KMS-11 (cell line): ENCODE measurements at regions not wholly inside any gene's neighbourhood (a gene's known extent, or its start where the extent isn't known, plus 50 kb on each side); places are given as distances from the start of the nearest gene placed in this dataset.

Source experiments
- H2AFZ ChIP-seq: fragments of 200-600 bp; sonication (generic); 2 replicates; pipeline ENCODE4 v1.6.1; 2016; ENCODE audit warnings: antibody characterized with exemption, mixed run types, low read depth
- H3K27ac ChIP-seq: fragments of 200-600 bp; sonication (generic); 2 replicates; pipeline ENCODE4 v1.6.1; 2016; ENCODE audit warnings: mild to moderate bottlenecking, mixed run types
- H3K27me3 ChIP-seq: fragments of 200-600 bp; sonication (generic); 2 replicates; pipeline ENCODE4 v1.6.1; 2017; ENCODE audit warnings: mild to moderate bottlenecking, low read depth, mixed run types, moderate library complexity; ENCODE audit not compliant: insufficient read depth
- H3K36me3 ChIP-seq: fragments of 200-600 bp; sonication (generic); 2 replicates; pipeline ENCODE4 v1.6.1; 2017; ENCODE audit warnings: mild to moderate bottlenecking, mixed run types; ENCODE audit not compliant: insufficient read depth
- H3K4me1 ChIP-seq: fragments of 200-600 bp; sonication (generic); 2 replicates; pipeline ENCODE4 v1.6.1; 2016; ENCODE audit warnings: mild to moderate bottlenecking, low read depth, mixed run types; ENCODE audit not compliant: poor library complexity, severe bottlenecking
- H3K4me2 ChIP-seq: fragments of 200-600 bp; sonication (generic); 2 replicates; pipeline ENCODE4 v1.7.0; 2016; ENCODE audit warnings: mild to moderate bottlenecking, mixed run types
- H3K4me3 ChIP-seq: fragments of 200-600 bp; sonication (generic); IDR thresholded peaks from 2 replicates; pipeline ENCODE4 v1.6.1; 2017; ENCODE audit warnings: low read depth, low read length, mixed read lengths; ENCODE audit not compliant: insufficient read depth
- H3K79me2 ChIP-seq: fragments of 200-600 bp; sonication (generic); 2 replicates; pipeline ENCODE4 v1.6.1; 2016; ENCODE audit warnings: low read depth, mixed run types; ENCODE audit not compliant: insufficient read depth
- H3K9ac ChIP-seq: fragments of 200-600 bp; sonication (generic); 2 replicates; pipeline ENCODE4 v1.6.1; 2016; ENCODE audit warnings: mild to moderate bottlenecking, mixed run types
- H4K20me1 ChIP-seq: fragments of 200-600 bp; sonication (generic); 2 replicates; pipeline ENCODE4 v1.6.1; 2016; ENCODE audit warnings: mild to moderate bottlenecking, mixed run types; ENCODE audit not compliant: insufficient read depth
- TF ChIP-seq, protein P1 (sequence below): fragments of 200-600 bp; sonication (generic); conservative IDR thresholded peaks from 2 replicates; pipeline ENCODE4 v1.6.1; 2017; ENCODE audit warnings: low read depth, mild to moderate bottlenecking, antibody characterized with exemption, low read length, moderate library complexity, mixed read lengths

DNA sequence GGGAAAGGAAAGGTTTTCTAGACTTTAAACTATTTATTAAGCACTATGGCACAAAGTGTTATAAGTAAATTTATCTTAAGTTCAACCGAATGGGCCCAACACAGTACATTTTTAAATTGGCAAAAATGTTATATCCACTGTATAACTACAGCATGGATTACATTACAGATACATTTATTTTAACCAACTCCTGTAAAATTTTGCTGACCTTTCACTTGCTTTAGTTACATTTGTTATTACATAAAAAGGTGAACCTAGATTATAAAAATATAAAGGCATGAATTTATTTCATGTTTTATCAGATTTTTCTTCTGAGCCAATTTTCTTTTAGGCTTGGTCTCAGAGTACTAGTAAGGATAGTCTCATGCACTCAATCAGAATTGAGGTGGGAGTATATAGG, 221.9 kb upstream of the GBE1 start:
- Histone ChIP-seq H3K27me3 (no peaks in the 10 kb centered on the region), H3K79me2 (no peaks in the 10 kb centered on the region), H3K4me2 (no peak overlapping the region), H2AFZ (no peak overlapping the region), H3K9ac (no peak overlapping the region), H3K36me3 (no peaks in the 10 kb centered on the region), H3K4me3 (no peak overlapping the region), H4K20me1 (no peaks in the 10 kb centered on the region), H3K4me1 (no peaks in the 10 kb centered on the region), H3K27ac (no peak overlapping the region)
- TF ChIP-seq, protein P1, sequence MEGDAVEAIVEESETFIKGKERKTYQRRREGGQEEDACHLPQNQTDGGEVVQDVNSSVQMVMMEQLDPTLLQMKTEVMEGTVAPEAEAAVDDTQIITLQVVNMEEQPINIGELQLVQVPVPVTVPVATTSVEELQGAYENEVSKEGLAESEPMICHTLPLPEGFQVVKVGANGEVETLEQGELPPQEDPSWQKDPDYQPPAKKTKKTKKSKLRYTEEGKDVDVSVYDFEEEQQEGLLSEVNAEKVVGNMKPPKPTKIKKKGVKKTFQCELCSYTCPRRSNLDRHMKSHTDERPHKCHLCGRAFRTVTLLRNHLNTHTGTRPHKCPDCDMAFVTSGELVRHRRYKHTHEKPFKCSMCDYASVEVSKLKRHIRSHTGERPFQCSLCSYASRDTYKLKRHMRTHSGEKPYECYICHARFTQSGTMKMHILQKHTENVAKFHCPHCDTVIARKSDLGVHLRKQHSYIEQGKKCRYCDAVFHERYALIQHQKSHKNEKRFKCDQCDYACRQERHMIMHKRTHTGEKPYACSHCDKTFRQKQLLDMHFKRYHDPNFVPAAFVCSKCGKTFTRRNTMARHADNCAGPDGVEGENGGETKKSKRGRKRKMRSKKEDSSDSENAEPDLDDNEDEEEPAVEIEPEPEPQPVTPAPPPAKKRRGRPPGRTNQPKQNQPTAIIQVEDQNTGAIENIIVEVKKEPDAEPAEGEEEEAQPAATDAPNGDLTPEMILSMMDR, result no peak

DNA sequence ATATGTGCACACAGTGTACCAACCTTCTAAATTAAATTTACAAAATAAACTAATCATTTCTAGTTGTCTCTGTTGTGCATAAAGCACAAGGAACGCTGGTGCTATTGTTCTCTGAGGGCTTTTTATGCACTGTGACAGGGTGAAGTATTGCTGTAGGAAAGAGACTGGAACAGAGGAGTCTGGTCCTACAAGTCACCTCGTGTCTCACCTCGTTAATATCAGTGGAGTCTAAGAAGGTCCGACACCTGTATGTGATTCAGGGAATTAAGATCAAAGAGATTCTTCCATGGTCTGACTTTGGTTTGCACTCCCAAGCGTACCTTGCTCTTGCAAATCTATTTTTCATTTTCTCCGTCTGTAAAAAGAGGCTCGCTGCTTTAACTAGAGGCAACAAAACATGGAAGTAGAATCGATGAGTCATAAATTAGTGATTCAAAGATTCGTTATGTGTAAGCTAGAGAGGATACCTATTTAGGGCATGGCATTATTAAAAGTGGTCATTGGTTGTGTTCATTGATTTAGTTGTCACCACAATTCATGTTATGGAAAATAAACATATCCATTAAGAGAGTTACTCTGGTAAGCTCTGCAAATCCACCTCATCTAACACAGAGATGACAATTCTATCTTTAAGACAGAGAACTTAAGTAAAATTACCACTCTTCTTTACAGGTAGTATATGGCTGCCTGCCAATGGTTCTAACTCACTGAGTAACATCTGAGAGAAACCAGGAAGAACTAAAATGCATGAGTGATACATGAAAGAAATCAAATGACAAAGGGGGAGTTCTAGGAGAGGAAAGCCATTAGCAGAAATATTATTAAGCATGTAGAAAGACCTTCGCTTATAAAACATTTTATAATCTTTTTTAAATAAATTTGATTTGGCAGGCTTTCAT, 219.4 kb upstream of the GBE1 start:
- H3K4me1 ChIP-seq, result no peaks in the 10 kb centered on the region
- H3K36me3 ChIP-seq, result no peaks in the 10 kb centered on the region
- TF ChIP-seq, protein P1, result no peak
- H4K20me1 ChIP-seq, result no peaks in the 10 kb centered on the region
- H3K27ac ChIP-seq, result no peak overlapping the region
- no peaks in the 10 kb centered on the region for H3K79me2 ChIP-seq
- H2AFZ ChIP-seq, result no peak overlapping the region
- no peaks in the 10 kb centered on the region for H3K27me3 ChIP-seq
- no peak overlapping the region for H3K4me2 ChIP-seq
- no peak overlapping the region for H3K9ac ChIP-seq
- no peak overlapping the region for H3K4me3 ChIP-seq

DNA sequence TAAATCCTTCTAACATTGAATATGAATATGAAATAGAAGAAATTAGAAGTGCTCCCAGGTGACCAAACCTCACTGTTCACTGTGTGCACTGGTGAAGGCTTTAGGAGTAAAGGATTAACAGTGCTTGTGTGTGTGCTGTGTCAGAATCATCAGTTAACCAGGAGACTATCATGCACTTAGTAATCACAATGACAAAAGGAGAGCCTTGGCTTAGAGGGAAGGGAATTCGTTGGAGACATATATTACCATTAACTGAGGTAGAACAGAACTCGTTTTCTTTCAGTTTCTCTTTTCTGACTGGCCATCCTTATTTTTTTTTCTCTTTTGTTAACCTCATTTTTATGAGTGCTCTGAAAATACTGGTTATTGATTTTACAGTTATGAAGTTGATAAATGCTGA, 213.3 kb upstream of the GBE1 start:
- H3K4me2 ChIP-seq, result peak overlapping the region; percentile 36; the same call in 1 of the 2 replicates
- TF ChIP-seq, protein P1, result no peak
- peak overlapping the region; percentile 26; the same call in 1 of the 2 replicates for H2AFZ ChIP-seq
- H3K4me1 ChIP-seq, result no peaks in the 10 kb centered on the region
- no peak overlapping the region for H3K9ac ChIP-seq
- no peaks in the 10 kb centered on the region for H3K36me3 ChIP-seq
- H3K27me3 ChIP-seq, result no peaks in the 10 kb centered on the region
- H3K79me2 ChIP-seq, result no peaks in the 10 kb centered on the region
- H3K27ac ChIP-seq, result no peak overlapping the region
- no peak overlapping the region for H3K4me3 ChIP-seq
- no peaks in the 10 kb centered on the region for H4K20me1 ChIP-seq

DNA sequence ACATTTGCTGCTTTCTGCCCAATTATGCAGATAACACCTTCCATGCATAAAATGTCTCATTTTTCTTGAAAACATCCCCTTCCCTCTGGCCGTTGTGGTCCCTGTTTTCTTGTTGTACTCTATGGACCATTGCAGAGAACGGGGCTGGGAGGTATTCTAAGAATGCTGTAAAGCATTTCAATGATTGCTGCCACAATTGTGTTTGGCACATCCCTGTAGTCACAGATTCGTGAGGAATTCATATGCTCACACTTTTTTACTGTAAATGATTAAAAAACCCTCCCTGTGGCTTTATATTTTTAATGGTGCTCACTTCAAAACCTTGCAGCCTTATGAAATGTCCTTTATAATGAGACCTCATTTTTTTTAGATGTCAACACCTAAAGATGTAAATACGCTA, 207.2 kb upstream of the GBE1 start:
- no peak overlapping the region for H2AFZ ChIP-seq
- H3K4me1 ChIP-seq, result no peaks in the 10 kb centered on the region
- H3K27me3 ChIP-seq, result no peaks in the 10 kb centered on the region
- H3K27ac ChIP-seq, result no peak overlapping the region
- H3K9ac ChIP-seq, result no peak overlapping the region
- no peaks in the 10 kb centered on the region for H4K20me1 ChIP-seq
- H3K79me2 ChIP-seq, result no peaks in the 10 kb centered on the region
- H3K4me3 ChIP-seq, result no peak overlapping the region
- no peaks in the 10 kb centered on the region for H3K36me3 ChIP-seq
- H3K4me2 ChIP-seq, result no peak overlapping the region
- TF ChIP-seq, protein P1, result no peak
